Neural cell (in vitro differentiated cells): ENCODE measurements at regions not wholly inside any gene's neighbourhood (a gene's known extent, or its start where the extent isn't known, plus 50 kb on each side); places are given as distances from the start of the nearest gene placed in this dataset.

Experiments used
- CTCF ChIP-seq: fragments of 450-650 bp; IDR thresholded peaks from 2 replicates; pipeline ENCODE4 v1.5.1; 2014; ENCODE audit warnings: antibody characterized with exemption, mild to moderate bottlenecking, moderate library complexity; ENCODE audit not compliant: poor library complexity, severe bottlenecking
- EP300 ChIP-seq: fragments of 450-650 bp; conservative IDR thresholded peaks from 2 replicates; pipeline ENCODE4 v1.6.1; 2014; ENCODE audit warnings: antibody characterized with exemption, mild to moderate bottlenecking, moderate library complexity; ENCODE audit not compliant: poor library complexity, severe bottlenecking
- EZH2 ChIP-seq: fragments of 200-600, 300-800 bp; shearing (Covaris generic), sonication (generic); IDR thresholded peaks from 2 replicates; pipeline ENCODE4 v1.6.1; 2014; ENCODE audit warnings: antibody characterized with exemption, low read length, borderline replicate concordance, mild to moderate bottlenecking; ENCODE audit not compliant: insufficient read depth, poor library complexity, severe bottlenecking
- POLR2AphosphoS5 ChIP-seq: IDR thresholded peaks from 2 replicates; pipeline ENCODE4 v1.6.1; 2012
- SMC3 ChIP-seq: fragments of 450-650 bp; conservative IDR thresholded peaks from 2 replicates; pipeline ENCODE4 v1.6.1; 2014; ENCODE audit warnings: antibody characterized with exemption, mild to moderate bottlenecking, moderate library complexity; ENCODE audit not compliant: poor library complexity
- TAF1 ChIP-seq: IDR thresholded peaks from 2 replicates; pipeline ENCODE4 v1.6.1; 2012; ENCODE audit warnings: low read depth

- no peak for TF ChIP-seq EP300
- TF ChIP-seq SMC3: no peak
- TF ChIP-seq CTCF: no peak
- no peak for TF ChIP-seq EZH2
- no peak for TF ChIP-seq TAF1
- no peak for TF ChIP-seq POLR2AphosphoS5
Measured at GRCh38 chr1:219703368-219703639, 90.4 kb upstream of the ZC3H11B start.
